Daoy (cell line): ENCODE measurements at regions not wholly inside any gene's neighbourhood (a gene's known extent, or its start where the extent isn't known, plus 50 kb on each side); places are given as distances from the start of the nearest gene placed in this dataset.
"Not testable (repeated sequence)": the region's sequence is repeated elsewhere in the genome, so short reads cannot be mapped to it uniquely, and the experiment has no call there.

ENCODE experiments used
- DNase-seq: peaks from one replicate; pipeline ENCODE4 v3.0.0-alpha.2; 2015; ENCODE audit warnings: low read depth

- no peak for DNase-seq
Measured at GRCh38 chr3:176870451-176870850, 326.8 kb downstream of the TBL1XR1 start.

DNA sequence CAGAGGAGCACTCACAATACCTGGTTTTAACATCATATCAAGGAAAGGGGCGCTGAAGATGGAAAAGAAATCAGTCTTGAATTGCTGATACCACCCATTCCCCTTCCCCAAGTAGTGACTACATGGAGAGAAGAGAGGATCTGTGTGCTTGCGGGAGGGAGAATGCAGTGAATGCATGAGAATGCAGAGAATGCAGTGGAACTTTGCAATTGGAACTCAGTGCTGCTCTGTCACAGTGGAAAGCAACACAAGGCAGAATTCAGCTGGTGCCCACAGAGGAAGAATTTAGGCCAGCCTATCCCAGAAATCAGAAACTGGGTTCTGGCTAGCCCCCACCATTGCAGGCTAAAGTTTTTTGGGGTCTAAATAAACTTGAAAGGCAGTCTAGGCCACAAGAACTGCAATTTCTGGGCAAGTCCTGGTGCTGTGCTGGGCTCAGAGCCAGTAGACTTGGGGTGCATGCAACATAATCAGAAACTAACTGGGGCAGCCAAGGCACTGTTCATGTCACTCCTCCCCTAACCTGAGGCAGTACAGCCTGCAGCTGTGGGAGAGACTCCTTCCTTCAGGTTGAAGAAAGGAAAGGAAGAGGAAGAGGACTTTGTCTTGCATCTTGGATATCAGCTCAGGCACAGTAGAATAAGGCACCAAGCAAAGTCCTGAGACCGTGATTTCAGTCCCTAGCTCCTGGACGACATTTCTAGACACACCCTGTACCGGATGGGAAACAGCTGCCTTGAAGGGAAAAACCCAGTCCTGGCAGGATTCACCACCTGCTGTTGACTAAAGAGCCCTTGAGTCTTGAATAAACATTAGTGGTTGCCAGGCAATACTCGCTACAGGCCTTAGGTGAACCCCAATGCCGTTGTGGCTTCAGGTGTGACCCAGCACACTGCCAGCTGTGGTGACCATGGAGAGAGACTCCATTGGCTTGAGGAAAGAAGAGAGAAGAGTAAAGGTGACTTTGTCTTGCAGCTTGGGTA lies 329.3 kb downstream of the TBL1XR1 start:
- DNase-seq = no peak

DNA sequence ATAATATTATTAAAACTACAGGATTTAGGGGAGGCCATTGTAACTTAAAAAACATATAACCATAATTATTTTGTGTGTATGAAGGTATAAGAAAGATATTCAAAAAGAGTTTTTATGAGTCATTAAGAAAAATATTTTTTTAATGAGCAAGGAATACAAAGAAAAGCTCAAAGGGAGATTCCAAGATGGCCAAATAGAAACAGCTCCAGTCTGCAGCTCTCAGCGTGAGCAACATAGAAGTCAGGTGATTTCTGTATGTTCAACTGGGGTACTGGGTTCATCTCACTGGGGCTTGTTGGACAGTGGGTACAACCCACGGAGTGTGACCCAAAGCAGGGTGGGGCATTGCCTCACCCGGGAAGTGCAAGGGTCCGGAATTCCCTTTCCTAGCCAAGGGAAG lies 336.1 kb downstream of the TBL1XR1 start:
- no peak for DNase-seq

DNA sequence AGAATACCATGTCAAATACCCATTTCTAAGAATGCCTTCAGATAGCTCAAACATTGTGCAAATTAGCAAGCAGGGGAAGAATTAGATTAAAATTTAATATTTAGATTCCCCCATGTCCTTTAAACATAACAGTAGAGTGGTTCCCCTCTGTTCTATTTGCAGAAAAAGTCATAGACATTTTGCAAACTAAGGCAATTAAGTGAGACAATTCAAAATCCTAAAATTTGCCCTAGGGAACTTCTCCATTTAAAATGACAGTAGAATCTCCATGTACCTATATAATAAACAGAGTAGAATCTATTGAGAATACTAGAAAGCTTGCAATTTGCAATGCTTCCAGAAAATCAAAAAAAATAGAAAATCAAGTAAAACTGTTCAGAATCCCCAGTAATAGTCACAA lies 340.6 kb downstream of the TBL1XR1 start:
- DNase-seq = no peak

DNA sequence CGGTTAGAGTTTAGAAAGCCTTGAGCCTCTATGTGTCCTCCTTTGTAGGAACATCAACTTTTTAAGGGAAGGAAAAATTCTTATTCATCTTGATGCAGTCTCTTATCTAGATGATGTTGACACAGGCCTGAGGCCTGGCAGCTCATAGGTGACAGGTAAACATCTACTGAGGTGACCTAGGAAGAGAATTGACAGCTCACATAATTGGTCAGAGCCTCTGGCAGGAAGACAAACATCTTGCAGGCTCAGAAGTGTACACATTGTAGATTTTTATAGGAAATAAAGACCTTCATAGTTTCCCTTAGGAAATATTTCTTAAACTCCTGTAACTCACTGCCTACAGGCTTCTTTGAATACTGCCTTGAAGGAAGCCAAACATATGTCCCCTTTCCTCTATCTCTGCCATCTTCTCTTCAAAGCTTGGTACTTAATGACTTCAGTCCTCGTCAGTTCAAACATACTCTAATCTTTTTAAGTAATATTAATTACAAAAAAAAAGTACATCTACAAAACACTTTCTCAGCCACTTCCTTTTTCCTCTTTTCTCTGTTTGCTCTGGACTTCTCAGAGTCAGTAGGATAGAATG lies 341.3 kb downstream of the TBL1XR1 start:
- no peak for DNase-seq

DNA sequence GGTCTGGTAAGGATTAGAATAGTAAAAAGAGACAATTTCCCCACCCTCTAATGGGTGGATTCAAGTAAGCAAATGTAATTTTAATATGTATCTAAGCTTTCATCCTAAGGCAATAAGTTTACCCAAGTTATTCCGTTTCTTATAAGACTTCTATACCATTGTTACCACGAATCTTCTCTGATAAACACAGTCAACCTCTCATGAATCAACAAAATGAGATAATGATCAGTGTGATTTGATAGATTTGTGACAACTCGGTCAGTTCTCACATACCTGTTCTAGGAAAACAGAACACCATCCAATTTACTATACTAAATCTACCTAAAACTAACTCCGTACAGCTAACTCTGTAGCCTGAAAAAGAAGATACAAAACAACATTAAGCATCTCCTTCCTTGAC lies 342.1 kb downstream of the TBL1XR1 start:
- no peak for DNase-seq

DNA sequence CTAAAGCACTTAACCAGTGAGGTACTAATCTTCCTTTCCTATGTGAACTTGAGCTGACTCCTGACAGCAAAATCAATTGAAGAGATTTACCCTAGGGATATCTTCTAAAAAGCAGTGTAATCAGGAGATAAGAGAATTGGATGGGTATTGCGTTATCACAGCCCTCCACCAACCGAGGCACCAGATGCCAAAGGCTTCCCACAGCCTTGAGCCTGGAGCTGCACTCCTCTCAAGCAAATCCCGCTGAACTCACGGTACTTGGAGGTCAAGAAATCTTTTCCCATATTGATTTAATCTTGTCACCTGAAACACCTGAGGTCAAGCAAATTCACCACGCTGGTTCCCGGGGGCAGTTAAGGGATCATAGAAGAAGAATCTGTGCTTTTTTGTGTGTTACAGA lies 346.8 kb downstream of the TBL1XR1 start:
- no peak for DNase-seq

DNA sequence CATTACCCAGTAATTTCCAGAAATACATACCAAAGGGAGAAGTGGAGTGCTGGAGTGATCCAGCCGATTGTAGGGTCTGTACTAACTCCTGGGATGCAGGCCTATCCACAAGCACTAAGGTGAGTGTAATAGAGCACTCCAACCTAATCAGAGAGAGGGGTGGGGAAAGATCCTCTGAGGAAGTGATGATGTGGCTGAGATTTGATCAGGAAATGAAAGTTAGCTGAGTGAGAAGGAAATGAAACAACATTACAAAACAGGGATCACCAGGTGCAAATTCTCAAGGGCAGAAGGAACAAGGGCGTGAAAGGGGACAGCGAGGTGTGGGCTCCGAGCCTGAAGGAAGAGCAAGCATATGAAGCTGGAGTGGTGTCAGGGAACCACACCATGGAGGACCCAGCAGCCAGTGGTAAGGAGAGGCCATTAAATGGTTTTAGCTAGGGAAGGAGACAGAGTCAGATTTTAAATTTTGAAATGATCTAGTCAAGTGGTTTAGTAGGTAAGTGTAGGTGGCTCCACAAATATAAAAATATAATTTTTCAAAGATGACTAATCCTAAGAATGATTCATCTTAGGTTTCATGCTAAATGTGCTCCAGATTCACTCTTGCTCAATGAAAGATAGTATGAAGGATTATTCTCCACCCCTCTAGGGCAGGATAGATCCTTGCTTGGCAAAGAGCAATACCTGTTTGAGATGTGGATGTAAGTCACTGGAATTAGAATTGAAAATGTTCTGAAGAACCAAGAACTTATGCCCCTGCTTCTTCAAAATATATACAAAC lies 348.7 kb downstream of the TBL1XR1 start:
- DNase-seq = no peak

DNA sequence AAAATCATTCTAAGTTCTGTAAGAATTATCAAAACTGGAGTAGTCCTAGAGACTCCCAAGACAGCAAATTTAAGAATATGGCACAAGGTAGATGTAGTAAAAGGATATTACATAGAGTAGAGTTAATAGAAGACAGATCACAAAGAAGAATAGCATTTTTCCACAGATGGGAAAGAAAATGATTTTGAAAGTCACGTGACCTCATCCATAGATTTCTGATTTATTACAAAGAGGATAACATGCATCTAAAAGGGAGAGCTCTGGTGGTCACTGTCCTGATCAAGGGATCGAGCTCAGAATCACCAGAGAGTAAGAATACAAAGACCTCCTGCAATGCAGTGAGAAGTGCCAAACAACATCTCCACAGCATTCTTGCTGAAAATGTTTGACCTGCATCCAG lies 354.4 kb downstream of the TBL1XR1 start:
- DNase-seq = no peak

- no peak for DNase-seq
Measured at GRCh38 chr3:176840641-176841286, 356.5 kb downstream of the TBL1XR1 start.

DNA sequence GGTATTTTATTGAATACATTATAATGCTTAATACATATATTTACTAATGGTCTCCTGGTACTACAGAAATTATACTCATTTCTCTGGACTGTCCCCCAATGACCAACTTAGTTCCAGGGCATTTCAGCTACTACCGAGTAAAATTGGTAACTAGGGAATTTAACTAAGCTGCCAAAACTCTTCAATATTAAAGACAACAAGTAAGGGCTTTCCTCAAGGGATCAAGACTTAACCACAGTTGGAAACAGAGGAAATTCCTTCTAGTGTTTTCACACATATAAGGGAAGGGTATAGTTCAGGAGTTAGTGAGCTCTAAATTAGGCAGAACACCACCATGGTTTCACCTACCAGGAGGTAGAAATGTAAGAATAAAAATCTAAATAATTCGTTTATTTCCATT lies 357.4 kb downstream of the TBL1XR1 start:
- no peak for DNase-seq

GRCh38 chr3:176839466-176839865 lies 357.8 kb downstream of the TBL1XR1 start:
- DNase-seq = no peak

GRCh38 chr3:176827244-176827643 lies 370.0 kb downstream of the TBL1XR1 start:
- DNase-seq = not testable (repeated sequence)

DNA sequence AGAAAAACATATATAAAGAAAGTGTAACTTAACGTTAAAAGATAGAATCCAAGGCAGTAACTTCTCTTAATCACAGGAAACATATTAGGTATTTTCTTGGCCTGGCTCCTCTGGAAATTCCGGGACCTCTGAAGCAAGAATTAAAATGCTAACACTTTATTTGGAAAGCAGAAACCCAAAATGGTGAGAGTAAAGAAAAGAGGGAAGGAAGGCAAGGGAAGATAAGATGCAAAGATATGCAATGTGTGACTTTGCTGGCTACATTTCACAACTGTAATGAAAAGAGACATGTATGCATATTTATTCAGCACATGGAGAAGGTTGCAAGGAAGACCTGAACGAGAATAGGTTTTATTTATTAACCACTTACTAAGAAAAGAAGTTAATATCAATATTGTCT lies 372.5 kb downstream of the TBL1XR1 start:
- DNase-seq = no peak

- DNase-seq = no peak
Measured at GRCh38 chr3:176820764-176821163, 376.5 kb downstream of the TBL1XR1 start.

- no peak for DNase-seq
Measured at GRCh38 chr3:176816937-176817336, 380.3 kb downstream of the TBL1XR1 start.

GRCh38 chr3:176814285-176814684 lies 383.0 kb downstream of the TBL1XR1 start:
- DNase-seq = peak; percentile 80

GRCh38 chr3:176807938-176808337 lies 389.3 kb downstream of the TBL1XR1 start:
- DNase-seq = no peak

GRCh38 chr3:176799675-176800074 lies 397.6 kb downstream of the TBL1XR1 start:
- DNase-seq = no peak

GRCh38 chr3:176798680-176799079 lies 398.6 kb downstream of the TBL1XR1 start:
- DNase-seq = no peak

GRCh38 chr3:176796371-176796770 lies 400.9 kb downstream of the TBL1XR1 start:
- no peak for DNase-seq

- DNase-seq = no peak
Measured at GRCh38 chr3:176795891-176796290, 401.4 kb downstream of the TBL1XR1 start.
